Stimulated activated CD4-positive, alpha-beta T cell treated with anti-CD3 and anti-CD28 coated beads, Interleukin-15, amount 100 ng/mL, for 1 hour (primary cell): ENCODE measurements at regions not wholly inside any gene's neighbourhood (a gene's known extent, or its start where the extent isn't known, plus 50 kb on each side); places are given as distances from the start of the nearest gene placed in this dataset.

Experiments
- DNase-seq, 2 donors: peaks; one replicate each; pipeline ENCODE4 v3.0.0-alpha.2; 2020; ENCODE audit warnings: low read depth in 1 of 2, low spot score in 1 of 2

GRCh38 chr16:17668386-17668785, 197.6 kb upstream of the XYLT1 start:
- DNase-seq = no peak

- DNase-seq = no peak
Observed at GRCh38 chr16:17666293-17666692, 195.5 kb upstream of the XYLT1 start.

GRCh38 chr16:17658881-17659280, 188.1 kb upstream of the XYLT1 start:
- DNase-seq = no peak

GRCh38 chr16:17657045-17657444, 186.3 kb upstream of the XYLT1 start:
- DNase-seq = no peak

- no peak for DNase-seq
Observed at GRCh38 chr16:17654571-17654970, 183.8 kb upstream of the XYLT1 start.

GRCh38 chr16:17654142-17654541, 183.4 kb upstream of the XYLT1 start:
- no peak for DNase-seq

GRCh38 chr16:17647879-17648872, 177.4 kb upstream of the XYLT1 start:
- no peak for DNase-seq

GRCh38 chr16:17643935-17644334, 173.2 kb upstream of the XYLT1 start:
- no peak for DNase-seq

GRCh38 chr16:17641990-17642389, 171.2 kb upstream of the XYLT1 start:
- DNase-seq = no peak

GRCh38 chr16:17638134-17638533, 167.4 kb upstream of the XYLT1 start:
- DNase-seq = no peak

GRCh38 chr16:17635183-17635582, 164.4 kb upstream of the XYLT1 start:
- DNase-seq = no peak

GRCh38 chr16:17633181-17633951, 162.6 kb upstream of the XYLT1 start:
- no peak for DNase-seq

GRCh38 chr16:17632667-17633066, 161.9 kb upstream of the XYLT1 start:
- no peak for DNase-seq

- DNase-seq = no peak
Observed at GRCh38 chr16:17629936-17630335, 159.2 kb upstream of the XYLT1 start.

- no peak for DNase-seq
Observed at GRCh38 chr16:17628983-17629382, 158.2 kb upstream of the XYLT1 start.

GRCh38 chr16:17622366-17622765, 151.6 kb upstream of the XYLT1 start:
- no peak for DNase-seq

GRCh38 chr16:17619261-17619660, 148.5 kb upstream of the XYLT1 start:
- DNase-seq = no peak

- DNase-seq = no peak
Observed at GRCh38 chr16:17617021-17617552, 146.3 kb upstream of the XYLT1 start.

GRCh38 chr16:17612336-17612735, 141.6 kb upstream of the XYLT1 start:
- DNase-seq = no peak

- DNase-seq = no peak
Observed at GRCh38 chr16:17607609-17608008, 136.8 kb upstream of the XYLT1 start.

- DNase-seq = no peak
Observed at GRCh38 chr16:17607075-17607509, 136.3 kb upstream of the XYLT1 start.

- DNase-seq = no peak
Observed at GRCh38 chr16:17606460-17606859, 135.7 kb upstream of the XYLT1 start.
